ENCODE measurements at regions not wholly inside any gene's neighbourhood (a gene's known extent, or its start where the extent isn't known, plus 50 kb on each side); places are given as distances from the start of the nearest gene placed in this dataset.

DNA sequence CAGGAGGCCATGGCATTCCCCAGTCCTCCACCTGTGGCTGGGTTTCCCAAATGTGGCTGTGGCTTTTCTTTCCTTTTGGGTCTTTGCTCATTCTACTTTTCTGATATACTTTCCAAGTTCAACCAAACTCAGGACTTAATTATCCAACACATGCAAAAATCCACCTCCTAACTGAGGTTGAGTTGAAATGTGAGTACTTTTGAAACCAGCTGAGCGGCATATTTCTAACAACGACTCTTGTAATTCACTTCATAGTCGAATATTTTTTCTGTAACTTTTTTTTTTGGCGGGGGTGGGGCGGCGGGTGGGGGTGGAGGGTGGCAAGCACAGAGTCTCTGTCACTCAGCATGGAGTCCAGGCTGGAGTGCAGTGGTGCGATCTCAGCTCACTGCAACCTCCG is 165.2 kb upstream of the PITRM1 start:
- TF ChIP-seq, protein P1, sequence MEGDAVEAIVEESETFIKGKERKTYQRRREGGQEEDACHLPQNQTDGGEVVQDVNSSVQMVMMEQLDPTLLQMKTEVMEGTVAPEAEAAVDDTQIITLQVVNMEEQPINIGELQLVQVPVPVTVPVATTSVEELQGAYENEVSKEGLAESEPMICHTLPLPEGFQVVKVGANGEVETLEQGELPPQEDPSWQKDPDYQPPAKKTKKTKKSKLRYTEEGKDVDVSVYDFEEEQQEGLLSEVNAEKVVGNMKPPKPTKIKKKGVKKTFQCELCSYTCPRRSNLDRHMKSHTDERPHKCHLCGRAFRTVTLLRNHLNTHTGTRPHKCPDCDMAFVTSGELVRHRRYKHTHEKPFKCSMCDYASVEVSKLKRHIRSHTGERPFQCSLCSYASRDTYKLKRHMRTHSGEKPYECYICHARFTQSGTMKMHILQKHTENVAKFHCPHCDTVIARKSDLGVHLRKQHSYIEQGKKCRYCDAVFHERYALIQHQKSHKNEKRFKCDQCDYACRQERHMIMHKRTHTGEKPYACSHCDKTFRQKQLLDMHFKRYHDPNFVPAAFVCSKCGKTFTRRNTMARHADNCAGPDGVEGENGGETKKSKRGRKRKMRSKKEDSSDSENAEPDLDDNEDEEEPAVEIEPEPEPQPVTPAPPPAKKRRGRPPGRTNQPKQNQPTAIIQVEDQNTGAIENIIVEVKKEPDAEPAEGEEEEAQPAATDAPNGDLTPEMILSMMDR (IDR thresholded peaks at IDR 0.05; ENCODE audit: low read depth, low read length): no peak
- TF ChIP-seq POLR2A (IDR thresholded peaks at IDR 0.05; ENCODE audit: extremely low read depth, insufficient read length) (no peak), MYC (IDR thresholded peaks at IDR 0.05; ENCODE audit: low read depth, low read length) (no peak)
- TF ChIP-seq, protein P2, sequence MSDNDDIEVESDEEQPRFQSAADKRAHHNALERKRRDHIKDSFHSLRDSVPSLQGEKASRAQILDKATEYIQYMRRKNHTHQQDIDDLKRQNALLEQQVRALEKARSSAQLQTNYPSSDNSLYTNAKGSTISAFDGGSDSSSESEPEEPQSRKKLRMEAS (IDR thresholded peaks at IDR 0.05; ENCODE audit: low read depth, low read length): no peak
